C4-2B (cell line): ENCODE measurements at regions not wholly inside any gene's neighbourhood (a gene's known extent, or its start where the extent isn't known, plus 50 kb on each side); places are given as distances from the start of the nearest gene placed in this dataset.

Experiments
- H3K27ac ChIP-seq: fragments of 450-650 bp; 2 replicates; pipeline ENCODE4 v1.5.1; 2017
- ZFX ChIP-seq: fragments of 450-650 bp; IDR thresholded peaks from 2 replicates; pipeline ENCODE4 v1.6.1; 2017
- TF ChIP-seq, protein P1 (sequence below): fragments of 450-650 bp; conservative IDR thresholded peaks from 2 replicates; pipeline ENCODE4 v1.5.1; 2017; ENCODE audit warnings: mild to moderate bottlenecking

DNA sequence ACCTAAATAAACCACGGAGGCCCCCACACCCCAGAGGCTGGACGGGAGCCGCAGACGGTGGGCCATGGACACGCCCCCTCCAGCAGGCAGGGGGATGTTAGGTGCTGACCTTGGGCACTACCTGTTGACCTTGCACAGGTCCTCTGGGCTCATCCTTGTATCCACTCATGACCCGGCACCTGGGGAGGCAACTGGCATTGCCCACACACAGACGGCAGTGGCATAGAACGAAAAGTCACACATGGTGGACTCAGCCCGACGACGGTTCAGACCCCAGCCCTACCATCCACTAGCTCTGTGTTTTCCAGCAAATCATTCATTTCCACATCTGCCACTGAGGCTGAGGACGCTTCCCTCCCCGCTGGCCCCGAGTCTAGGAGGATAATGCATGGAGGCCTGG is 247.7 kb upstream of the PPP2R2D start:
- no peak overlapping the region for H3K27ac ChIP-seq
- TF ChIP-seq ZFX, result no peak

GRCh38 chr10:131653554-131654470 is 247.0 kb upstream of the PPP2R2D start:
- TF ChIP-seq ZFX, result no peak
- TF ChIP-seq, protein P1, sequence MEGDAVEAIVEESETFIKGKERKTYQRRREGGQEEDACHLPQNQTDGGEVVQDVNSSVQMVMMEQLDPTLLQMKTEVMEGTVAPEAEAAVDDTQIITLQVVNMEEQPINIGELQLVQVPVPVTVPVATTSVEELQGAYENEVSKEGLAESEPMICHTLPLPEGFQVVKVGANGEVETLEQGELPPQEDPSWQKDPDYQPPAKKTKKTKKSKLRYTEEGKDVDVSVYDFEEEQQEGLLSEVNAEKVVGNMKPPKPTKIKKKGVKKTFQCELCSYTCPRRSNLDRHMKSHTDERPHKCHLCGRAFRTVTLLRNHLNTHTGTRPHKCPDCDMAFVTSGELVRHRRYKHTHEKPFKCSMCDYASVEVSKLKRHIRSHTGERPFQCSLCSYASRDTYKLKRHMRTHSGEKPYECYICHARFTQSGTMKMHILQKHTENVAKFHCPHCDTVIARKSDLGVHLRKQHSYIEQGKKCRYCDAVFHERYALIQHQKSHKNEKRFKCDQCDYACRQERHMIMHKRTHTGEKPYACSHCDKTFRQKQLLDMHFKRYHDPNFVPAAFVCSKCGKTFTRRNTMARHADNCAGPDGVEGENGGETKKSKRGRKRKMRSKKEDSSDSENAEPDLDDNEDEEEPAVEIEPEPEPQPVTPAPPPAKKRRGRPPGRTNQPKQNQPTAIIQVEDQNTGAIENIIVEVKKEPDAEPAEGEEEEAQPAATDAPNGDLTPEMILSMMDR, result no peak
- H3K27ac ChIP-seq, result no peak overlapping the region

- H3K27ac ChIP-seq, result no peak overlapping the region
- TF ChIP-seq, protein P1, result no peak
- TF ChIP-seq ZFX, result no peak
These were observed 246.2 kb upstream of the PPP2R2D start for GRCh38 chr10:131654471-131655087.

DNA sequence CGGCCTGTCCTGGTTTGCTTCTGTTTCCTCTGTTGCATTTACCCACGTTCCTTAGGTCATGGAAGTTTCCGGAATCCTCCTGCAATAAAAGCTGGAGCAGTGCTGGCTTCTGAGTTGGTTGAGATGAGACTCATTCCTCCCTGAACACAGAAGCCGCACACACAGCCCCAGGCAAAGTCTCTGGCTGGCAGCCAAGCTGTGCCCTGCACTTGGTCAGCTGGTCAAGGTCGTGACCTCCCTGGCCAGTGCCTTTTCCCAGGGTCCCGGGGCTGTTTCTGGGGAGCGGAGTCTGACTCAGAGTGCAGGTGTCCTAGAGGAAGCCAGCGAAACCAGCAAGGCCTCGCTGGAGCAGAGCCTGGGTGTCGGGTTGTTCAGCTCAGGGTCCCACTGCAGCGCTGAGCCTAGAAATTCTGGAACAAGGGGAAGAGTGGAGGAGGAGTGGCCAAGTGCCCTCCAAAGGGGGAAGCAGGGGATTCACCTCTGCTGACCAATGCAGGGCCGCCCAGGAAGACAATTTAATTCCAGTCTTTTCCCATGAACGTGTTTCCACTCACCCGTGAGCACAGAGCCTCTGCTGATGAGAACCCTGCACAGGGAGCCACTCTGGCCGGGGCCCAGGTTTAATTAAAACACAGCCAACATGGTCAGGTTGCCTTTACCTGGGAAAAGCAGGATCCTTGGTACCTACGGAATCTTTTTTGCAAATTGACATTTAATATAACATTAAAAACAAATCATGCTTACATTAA is 245.5 kb upstream of the PPP2R2D start:
- TF ChIP-seq ZFX, result no peak
- TF ChIP-seq, protein P1, result no peak
- no peak overlapping the region for H3K27ac ChIP-seq

- TF ChIP-seq, protein P1, result no peak
- no peak for TF ChIP-seq ZFX
- no peak overlapping the region for H3K27ac ChIP-seq
These were observed 244.8 kb upstream of the PPP2R2D start for GRCh38 chr10:131656009-131656408.

DNA sequence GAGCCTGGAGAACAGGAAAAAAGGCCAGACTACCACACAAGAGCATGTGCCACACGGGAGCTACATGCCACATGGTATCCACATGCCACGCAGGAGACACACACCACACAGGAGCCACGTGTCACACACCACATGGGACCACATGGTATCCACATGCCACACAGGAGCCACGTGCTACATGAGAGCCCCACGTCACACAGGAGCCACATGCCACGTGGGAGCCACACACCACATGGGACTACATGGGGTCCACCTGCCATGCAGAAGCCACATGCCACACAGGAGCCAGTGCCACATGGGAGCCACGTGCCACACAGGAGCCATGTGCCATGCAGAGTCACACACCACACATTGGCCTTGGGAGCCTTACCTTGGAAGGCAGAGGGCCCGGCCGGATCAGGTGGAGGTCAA is 244.4 kb upstream of the PPP2R2D start:
- no peak overlapping the region for H3K27ac ChIP-seq
- TF ChIP-seq ZFX, result no peak
- TF ChIP-seq, protein P1, result no peak

DNA sequence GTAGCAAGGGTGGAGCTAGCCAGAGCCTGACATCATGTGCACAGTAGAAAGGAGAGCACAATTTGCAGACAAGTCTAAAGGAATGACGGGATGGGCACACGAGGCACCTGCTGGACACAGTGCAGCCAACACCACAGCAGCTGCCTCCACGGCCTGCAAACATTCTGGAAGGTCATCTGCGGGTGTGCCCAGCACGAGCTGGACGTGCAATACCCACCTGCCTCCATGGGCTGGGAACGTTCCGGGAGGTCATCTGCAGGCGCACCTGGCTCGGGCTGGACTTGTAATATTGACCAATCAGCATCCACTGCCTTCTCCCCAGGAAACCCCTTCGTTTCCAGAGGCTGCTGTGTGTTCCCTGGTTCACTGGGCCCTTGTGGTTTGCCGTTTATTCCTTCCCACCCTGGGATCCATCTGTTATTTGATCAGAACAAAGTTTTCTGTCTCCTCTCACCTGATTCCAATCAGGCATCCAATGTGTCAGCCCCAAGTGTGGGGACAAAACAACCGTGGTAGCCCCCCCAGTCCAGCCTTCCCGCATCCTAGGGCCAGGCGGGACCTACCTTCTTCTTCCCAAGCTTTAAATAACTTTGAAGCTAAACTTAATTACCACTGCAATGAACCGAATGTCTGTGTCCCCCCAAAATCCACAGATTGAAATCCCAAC is 243.4 kb upstream of the PPP2R2D start:
- no peak overlapping the region for H3K27ac ChIP-seq
- no peak for TF ChIP-seq ZFX
- TF ChIP-seq, protein P1, result no peak
